ENCODE measurements at regions not wholly inside any gene's neighbourhood (a gene's known extent, or its start where the extent isn't known, plus 50 kb on each side); places are given as distances from the start of the nearest gene placed in this dataset.
"Not testable (repeated sequence)": the region's sequence is repeated elsewhere in the genome, so short reads cannot be mapped to it uniquely, and the experiment has no call there.

DNA sequence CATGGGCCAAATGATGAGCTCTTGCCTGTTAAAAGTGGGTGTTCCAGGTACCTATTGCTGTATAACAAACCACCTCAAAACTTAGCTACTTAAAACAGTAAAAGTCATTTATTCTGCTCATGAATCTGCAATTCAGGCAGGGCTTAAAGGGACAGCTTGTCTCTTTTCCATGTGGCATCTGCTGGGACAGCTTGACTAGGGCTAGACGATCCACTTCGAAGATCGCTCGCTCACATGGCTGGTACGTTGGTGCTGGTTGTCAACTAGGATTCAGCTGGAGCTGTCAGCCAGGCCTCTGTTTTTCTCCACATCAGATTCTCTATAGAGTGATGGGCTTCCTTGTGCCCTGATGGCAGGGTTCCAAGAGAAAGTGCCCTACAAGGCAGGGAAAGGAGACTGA is 581.3 kb downstream of the NTRK3 start:
- intact Hi-C loops (cut with DNase I), result no loop called here
- Histone ChIP-seq H3K9me3 (replicated peaks in 1 of 3) (no peaks in the 10 kb centered on the region), H3K27me3 (no peaks in the 10 kb centered on the region), H3K4me3 (no peak overlapping the region), H3K27ac (no peak overlapping the region), H3K4me1 (replicated peaks in 1 of 2) (no peaks in the 10 kb centered on the region), H3K36me3 (replicated peaks in 1 of 2) (no peaks in the 10 kb centered on the region)
- DNase-seq, result no peak
- TF ChIP-seq CTCF (IDR thresholded peaks at IDR 0.05), result no peak
- no peak for TF ChIP-seq POLR2A (IDR thresholded peaks at IDR 0.05)
- 86 to 91% (median 90%) methylated on average over 5 of the region's 5 CpGs for WGBS, 4 donors

GRCh38 chr15:87672309-87673288 is 583.9 kb downstream of the NTRK3 start:
- Histone ChIP-seq H3K36me3 (replicated peaks in 1 of 2) (no peaks in the 10 kb centered on the region), H3K4me1 (replicated peaks in 1 of 2) (no peaks in the 10 kb centered on the region), H3K27ac (no peak overlapping the region), H3K27me3 (no peaks in the 10 kb centered on the region), H3K9me3 (replicated peaks in 1 of 3) (no peaks in the 10 kb centered on the region), H3K4me3 (no peak overlapping the region)
- peak in 6 of 7 donors; percentile 13 to 63 (median 18) for DNase-seq
- WGBS, 4 donors, result 41 to 50% (median 46%) methylated on average over 8 of the region's 8 CpGs
- intact Hi-C loops (cut with DNase I), result no loop called here
- TF ChIP-seq CTCF (IDR thresholded peaks at IDR 0.05) (peak; percentile 25 to 63 (median 44)), POLR2A (IDR thresholded peaks at IDR 0.05) (no peak)

DNA sequence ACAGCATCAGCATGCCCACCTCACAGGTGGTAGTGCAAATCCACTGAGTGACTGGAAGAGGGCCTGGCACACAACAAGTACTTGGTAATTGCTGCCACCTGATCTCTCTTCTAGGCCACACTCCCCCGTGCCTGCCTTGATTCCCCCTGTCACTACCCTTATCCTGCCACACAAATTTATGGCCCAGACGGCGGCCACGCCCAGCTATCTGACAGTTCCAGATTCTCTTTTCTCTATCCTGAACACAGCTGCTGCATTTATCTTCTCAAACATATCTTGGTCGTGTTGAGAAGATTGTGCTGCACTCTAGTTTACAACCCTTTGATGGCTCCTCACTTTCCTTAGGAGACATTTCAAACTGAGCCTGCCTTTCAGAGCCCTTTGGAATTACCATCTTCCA is 585.2 kb downstream of the NTRK3 start:
- no peaks in the 10 kb centered on the region for H3K4me1 ChIP-seq (replicated peaks in 1 of 2)
- TF ChIP-seq POLR2A (IDR thresholded peaks at IDR 0.05) (no peak), CTCF (IDR thresholded peaks at IDR 0.05) (no peak)
- no peak overlapping the region for H3K4me3 ChIP-seq
- no peaks in the 10 kb centered on the region for H3K27me3 ChIP-seq
- H3K9me3 ChIP-seq (replicated peaks in 1 of 3), result no peaks in the 10 kb centered on the region
- no peaks in the 10 kb centered on the region for H3K36me3 ChIP-seq (replicated peaks in 1 of 2)
- H3K27ac ChIP-seq, result no peak overlapping the region
- WGBS, 4 donors, result 52 to 73% (median 63%) methylated on average over 5 of the region's 5 CpGs
- intact Hi-C loops (cut with DNase I), result no loop called here
- DNase-seq, result no peak

DNA sequence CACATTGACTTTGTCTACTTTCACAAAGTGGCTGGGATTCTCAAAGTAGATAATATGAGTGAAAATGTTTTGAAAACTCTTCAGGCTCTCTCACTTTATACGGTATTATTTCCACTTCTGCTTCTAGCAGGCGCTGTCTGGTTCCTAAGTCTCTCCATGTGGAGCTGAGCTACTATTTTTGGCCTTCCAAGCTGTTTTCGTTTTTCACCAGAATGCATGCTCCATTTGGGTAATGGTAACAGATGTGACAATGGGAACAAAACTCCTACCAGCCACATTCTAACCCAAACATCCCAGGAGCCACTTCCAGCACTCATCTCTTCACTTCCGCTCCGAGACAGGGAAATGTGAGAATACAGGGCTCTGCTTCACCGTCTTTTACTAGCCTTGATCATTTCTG is 586.7 kb downstream of the NTRK3 start:
- no peaks in the 10 kb centered on the region for H3K4me1 ChIP-seq (replicated peaks in 1 of 2)
- H3K27ac ChIP-seq, result no peak overlapping the region
- intact Hi-C loops (cut with DNase I), result no loop called here
- 76 to 86% (median 78%) methylated on average over 6 of the region's 6 CpGs for WGBS, 4 donors
- no peak overlapping the region for H3K4me3 ChIP-seq
- no peaks in the 10 kb centered on the region for H3K9me3 ChIP-seq (replicated peaks in 1 of 3)
- no peak for TF ChIP-seq POLR2A (IDR thresholded peaks at IDR 0.05)
- TF ChIP-seq CTCF (IDR thresholded peaks at IDR 0.05), result no peak
- H3K36me3 ChIP-seq (replicated peaks in 1 of 2), result no peaks in the 10 kb centered on the region
- H3K27me3 ChIP-seq, result no peaks in the 10 kb centered on the region
- DNase-seq, result no peak

GRCh38 chr15:87668768-87669564 is 587.6 kb downstream of the NTRK3 start:
- intact Hi-C loops (cut with DNase I), result not testable (repeated sequence)

More at GRCh38 chr15:87668768-87669564, 587.6 kb downstream of the NTRK3 start:
- 79 to 88% (median 81%) methylated on average over 8 of the region's 8 CpGs for WGBS, 4 donors
- not testable (repeated sequence) for DNase-seq; H3K36me3 ChIP-seq (replicated peaks in 1 of 2); H3K4me3 ChIP-seq; H3K27me3 ChIP-seq; H3K9me3 ChIP-seq (replicated peaks in 1 of 3); H3K27ac ChIP-seq; H3K4me1 ChIP-seq (replicated peaks in 1 of 2)
